ENCODE measurements at regions not wholly inside any gene's neighbourhood (a gene's known extent, or its start where the extent isn't known, plus 50 kb on each side); places are given as distances from the start of the nearest gene placed in this dataset.

- Histone ChIP-seq H2BK12ac (ENCODE audit: low read depth, low read length) (peak overlapping the region; percentile 55), H3K9ac (replicated peaks in 1 of 4; ENCODE audit: extremely low read depth in 1 of 4, low read depth in 3 of 4, low read length in 3 of 4) (no peak overlapping the region), H3K9me3 (ENCODE audit: insufficient read depth in 2 of 2, low read depth in 1 of 2, low read length in 1 of 2) (peaks cover 2% of the 10 kb centered on the region in 2 experiments; a peak in 2 of 4 replicates), H3K56ac (replicated peaks; ENCODE audit: insufficient read length, low read depth, low read length) (no peak overlapping the region), H4K91ac (replicated peaks; ENCODE audit: insufficient read length, low read length) (peak overlapping the region; percentile 83), H2BK15ac (ENCODE audit: low read length) (no peak overlapping the region), H2BK120ac (replicated peaks; ENCODE audit: low read depth, low read length) (peak overlapping the region; percentile 35), H2AK5ac (ENCODE audit: low read depth, low read length) (peak overlapping the region; percentile 11; the same call in 1 of the 2 replicates), H4K20me1 (replicated peaks in 1 of 2; ENCODE audit: control insufficient read depth in 1 of 2, insufficient read depth in 2 of 2, low read length in 2 of 2) (no peaks in the 10 kb centered on the region), H3K4ac (replicated peaks; ENCODE audit: insufficient read length, low read depth, low read length) (peak overlapping the region; percentile 55), H3K14ac (ENCODE audit: insufficient read length) (no peak overlapping the region), H3K23ac (ENCODE audit: insufficient read length) (no peak overlapping the region), H2BK20ac (ENCODE audit: low read length) (peak overlapping the region; percentile 29; the same call in 1 of the 2 replicates), H3K36me3 (ENCODE audit: control insufficient read depth in 2 of 4, insufficient read depth in 4 of 4, low read length in 3 of 4) (no peaks in the 10 kb centered on the region; a peak in 1 of 8 replicates), H3K27ac (ENCODE audit: low read depth, low read length) (peak overlapping the region; percentile 24; the same call in 1 of the 2 replicates), H3K4me1 (replicated peaks in 1 of 4; ENCODE audit: control insufficient read depth in 3 of 4, insufficient read depth in 4 of 4, low read length in 3 of 4) (peaks cover 11 to 27% (median 18%) of the 10 kb centered on the region in 4 experiments), H3K79me2 (ENCODE audit: control insufficient read depth in 1 of 2, insufficient read depth in 2 of 2, low read length in 2 of 2) (no peaks in the 10 kb centered on the region), H4K5ac (ENCODE audit: insufficient read length, low read depth, low read length) (peak overlapping the region; percentile 32), H4K8ac (ENCODE audit: extremely low read depth, insufficient read depth, low read length) (no peak overlapping the region), H3K27me3 (replicated peaks in 1 of 4; ENCODE audit: control insufficient read depth in 3 of 4, extremely low read depth in 1 of 4, insufficient read depth in 3 of 4, low read length in 3 of 4) (no peaks in the 10 kb centered on the region; a peak in 1 of 7 replicates), H3K79me1 (ENCODE audit: low read depth, low read length) (no peaks in the 10 kb centered on the region), H3K4me2 (ENCODE audit: insufficient read depth in 1 of 2, low read depth in 2 of 2, low read length in 2 of 2) (peak overlapping the region; percentile 40 to 54), H3K4me3 (ENCODE audit: extremely low read depth in 1 of 4, insufficient read depth in 2 of 4, low read depth in 3 of 4, low read length in 4 of 4) (peak overlapping the region in 1 of 4 experiments; percentile 9; a peak in 1 of 8 replicates), H3K23me2 (ENCODE audit: low read depth, low read length) (no peaks in the 10 kb centered on the region), H2AFZ (ENCODE audit: low read length) (no peak overlapping the region), H2BK5ac (ENCODE audit: low read depth, low read length) (peak overlapping the region; percentile 74), H3K18ac (ENCODE audit: extremely low read depth, low read length) (peak overlapping the region; percentile 9)
- ChIA-PET POLR2A (ENCODE audit: partially characterized antibody) (interaction anchor here (1.0 to 1.1 kb wide), 2 partner anchors 18 to 60 kb away, joined by 3 to 4 read pairs; no protein-coding TSS in a partner anchor), CTCF (ENCODE audit: partially characterized antibody) (interaction anchor here (5.2 kb wide), 1 partner anchor 11 kb away, joined by 20 read pairs; no protein-coding TSS in a partner anchor)
- TF ChIP-seq CEBPB (IDR thresholded peaks at IDR 0.05; ENCODE audit: low read depth, low read length) (peak; percentile 58; the same call in 1 of the 2 replicates), SIN3A (conservative IDR thresholded peaks at IDR 0.05 in 1 of 2, IDR thresholded peaks at IDR 0.05 in 1 of 2; ENCODE audit: low read depth in 1 of 2, low read length in 2 of 2) (no peak)
- 53% methylated on average over 7 of the region's 7 CpGs; no CpG with 5 or more reads in 1 of the 2 experiments for WGBS, 2 experiments (ENCODE audit: extremely low coverage in 1 of 2, insufficient coverage in 1 of 2, insufficient read length in 1 of 2, insufficient replicate concordance in 2 of 2, low coverage in 1 of 2, low lambda C conversion rate in 2 of 2, missing lambda C conversion rate in 1 of 2)
- DNase-seq (ENCODE audit: low read depth in 1 of 2, low spot score in 2 of 2) (no peak), FAIRE-seq (peak; percentile 32)
Measured at GRCh38 chr20:60729135-60729900, 522.7 kb upstream of the CDH4 start.

All from H1 (cell line).